HG02970 (cell line): ENCODE measurements at regions not wholly inside any gene's neighbourhood (a gene's known extent, or its start where the extent isn't known, plus 50 kb on each side); places are given as distances from the start of the nearest gene placed in this dataset.

ENCODE experiments used
- ATAC-seq: cut with Tn5 transposase; IDR thresholded peaks from one replicate; pipeline ENCODE4 v1.9.1; 2021; ENCODE audit warnings: mild to moderate bottlenecking, moderate library complexity, moderate number of reproducible peaks; ENCODE audit not compliant: unreplicated experiment, low FRiP score

DNA sequence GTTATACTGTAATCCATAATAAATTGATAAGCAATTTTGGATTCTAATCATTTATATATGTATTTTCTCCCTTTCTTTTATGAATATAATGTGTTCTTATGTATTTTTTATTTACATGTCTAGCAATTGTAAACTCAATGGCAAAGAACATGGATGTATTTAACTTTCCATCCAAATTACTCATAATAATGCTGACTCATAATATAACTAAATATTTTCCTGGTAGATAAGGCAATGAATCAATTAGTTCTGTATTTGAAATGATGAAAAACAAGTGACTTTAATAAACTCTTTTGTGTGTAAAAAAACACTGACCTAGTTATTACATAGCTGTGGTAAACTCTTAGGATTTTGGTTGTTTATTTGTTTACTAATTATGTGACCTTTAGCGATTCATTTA is 211.2 kb downstream of the DTHD1 start:
- ATAC-seq = no peak

DNA sequence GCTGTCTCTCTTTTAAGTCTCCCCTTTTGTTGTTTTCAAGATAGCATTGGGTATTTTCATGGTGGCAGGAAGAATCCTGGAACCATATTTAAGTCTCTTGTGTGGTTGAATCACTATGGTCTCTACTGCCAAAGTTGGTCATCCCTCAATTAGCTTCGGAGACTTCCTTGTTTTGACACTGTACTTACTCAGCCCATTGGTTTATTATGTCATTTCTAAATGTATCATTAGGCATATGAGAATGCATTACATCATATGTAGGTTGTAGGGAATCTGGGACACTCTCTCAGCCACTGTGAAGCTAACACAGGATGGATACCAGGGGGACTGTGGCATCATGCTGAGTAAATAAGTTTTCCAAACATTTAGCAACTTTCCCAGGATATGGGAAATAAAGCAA is 211.8 kb downstream of the DTHD1 start:
- no peak for ATAC-seq

DNA sequence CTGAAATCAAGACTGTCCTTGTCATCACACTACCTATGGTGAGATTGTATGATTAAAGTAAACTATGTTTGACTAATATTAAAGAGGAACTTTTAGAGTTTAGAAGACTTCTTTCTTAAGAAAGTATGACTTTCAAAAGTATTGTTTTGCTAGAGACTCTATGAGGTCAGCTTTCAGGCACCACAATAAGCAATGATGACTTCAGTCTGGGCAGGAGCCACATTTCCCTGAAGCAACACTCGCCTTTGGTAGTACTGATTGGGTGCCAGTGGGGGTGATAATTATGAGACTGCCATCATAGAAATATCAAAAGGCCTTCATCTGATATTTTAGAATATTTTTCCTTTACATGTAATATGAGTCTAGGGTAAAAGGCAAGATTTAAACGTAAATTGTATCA is 212.6 kb downstream of the DTHD1 start:
- ATAC-seq = no peak

DNA sequence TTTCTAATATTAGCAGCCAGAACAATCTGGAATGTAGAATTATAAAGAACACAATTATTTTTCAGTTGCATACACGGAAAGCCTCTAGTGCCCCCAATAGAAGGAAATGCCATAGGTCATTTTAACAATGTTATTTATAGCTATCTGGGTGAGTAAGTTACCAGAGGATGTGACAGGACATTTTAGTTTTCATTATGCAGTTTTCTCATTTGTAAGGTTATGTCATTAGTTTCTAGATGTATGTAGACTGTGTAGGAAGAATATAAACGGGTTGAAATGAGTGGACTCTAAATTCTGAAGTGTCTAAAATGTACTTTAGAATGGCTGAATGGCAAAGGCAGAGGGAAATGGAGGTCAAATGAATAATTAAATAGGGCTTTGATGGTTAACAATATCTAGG is 213.3 kb downstream of the DTHD1 start:
- ATAC-seq = no peak

DNA sequence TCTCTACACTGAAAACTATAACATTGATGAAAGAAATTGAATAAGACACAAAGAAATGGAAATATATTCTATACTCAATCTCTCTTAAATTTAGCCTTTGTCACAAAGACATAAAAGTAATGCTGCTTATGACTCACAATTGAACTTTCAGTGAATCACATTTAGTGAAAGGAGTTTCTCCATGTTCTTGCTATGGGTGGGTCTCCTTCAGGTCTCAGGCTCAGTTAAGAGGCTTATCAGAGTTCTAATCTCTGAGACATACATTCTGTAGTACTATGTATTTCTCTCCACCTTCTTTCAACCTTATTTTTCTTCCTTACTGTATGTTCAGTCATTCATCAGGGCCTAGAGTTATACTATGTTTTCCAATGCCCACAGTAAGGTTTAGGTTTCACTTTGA is 220.9 kb downstream of the DTHD1 start:
- no peak for ATAC-seq

DNA sequence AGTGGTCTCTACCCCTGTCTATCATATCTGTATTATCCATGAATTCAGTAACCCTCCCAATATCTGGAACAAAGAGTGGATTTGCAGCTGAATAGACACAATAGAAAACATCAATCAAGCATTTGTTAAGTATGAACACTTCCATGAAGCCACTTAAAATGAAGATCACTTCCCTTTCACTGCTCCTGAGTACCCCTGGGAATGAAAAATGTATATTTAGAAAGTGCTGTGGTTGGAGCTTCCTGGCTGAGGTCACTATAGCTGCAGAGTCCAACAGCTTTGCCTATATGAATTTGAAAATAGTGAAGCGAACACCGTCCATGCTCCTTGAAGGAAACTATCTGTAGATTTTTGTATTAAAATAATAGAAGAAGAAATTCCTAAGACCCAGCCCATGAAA is 227.0 kb downstream of the DTHD1 start:
- ATAC-seq = no peak

DNA sequence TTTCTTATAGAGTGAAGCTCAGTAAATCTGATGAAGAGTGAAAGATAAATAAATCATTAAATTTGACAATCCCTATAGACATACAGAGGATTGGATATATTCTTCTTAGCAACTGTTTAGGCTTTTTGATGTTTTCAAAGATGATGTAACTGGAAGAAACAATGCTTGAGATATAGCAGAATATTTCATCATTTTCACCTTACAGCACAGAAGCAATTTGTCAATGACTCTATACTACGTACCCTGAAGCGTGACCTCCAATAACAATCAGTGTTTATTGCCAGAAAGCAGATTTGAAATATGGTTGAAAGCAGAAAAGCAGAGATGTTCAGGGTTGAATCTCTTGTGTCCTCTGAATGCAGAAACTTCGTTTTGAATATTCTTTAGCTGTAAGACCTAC is 228.4 kb downstream of the DTHD1 start:
- no peak for ATAC-seq

DNA sequence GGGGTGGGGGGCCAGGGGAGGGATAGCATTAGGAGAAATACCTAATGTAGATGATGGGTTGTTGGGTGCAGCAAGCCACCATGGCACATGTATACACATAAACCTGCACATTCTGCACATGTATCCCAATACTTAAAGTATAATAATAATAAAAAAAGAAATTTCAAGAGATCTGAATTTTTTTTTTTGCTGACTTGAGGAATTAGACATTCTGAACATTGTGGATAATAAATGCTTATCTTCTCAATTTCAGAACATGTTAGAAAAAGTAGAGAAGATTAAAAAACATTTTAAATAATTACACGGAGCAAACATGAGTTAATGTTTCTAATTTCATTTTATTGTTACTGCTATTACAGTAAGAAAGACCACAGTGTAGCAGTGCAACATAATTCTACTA is 230.4 kb downstream of the DTHD1 start:
- ATAC-seq = no peak

DNA sequence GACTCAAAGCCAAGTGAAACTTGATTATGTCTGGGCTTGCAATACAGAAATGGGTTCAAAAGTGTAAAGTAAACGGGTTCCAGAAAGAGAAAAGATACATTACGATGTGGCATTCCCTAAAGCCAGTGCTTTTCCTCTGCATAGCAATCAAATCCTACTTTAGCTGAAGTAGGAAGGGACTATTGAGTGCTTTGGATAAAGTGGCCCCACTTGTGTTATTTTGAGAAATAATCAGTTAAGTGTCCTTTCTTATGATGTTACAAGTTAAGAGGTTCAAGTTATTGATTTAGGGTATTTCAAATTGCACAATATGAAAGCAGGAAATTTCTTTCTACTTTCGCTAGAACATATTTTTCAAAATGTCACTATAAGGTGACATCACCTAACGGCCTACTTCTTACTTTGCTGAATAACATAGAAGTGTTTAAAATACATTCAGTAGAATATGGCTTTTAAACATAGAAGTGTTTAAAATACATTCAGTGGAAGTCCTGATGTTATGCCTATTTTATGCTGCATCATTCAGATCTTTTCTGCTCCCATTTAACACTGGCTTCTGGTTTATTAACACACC is 235.2 kb downstream of the DTHD1 start:
- ATAC-seq = no peak

DNA sequence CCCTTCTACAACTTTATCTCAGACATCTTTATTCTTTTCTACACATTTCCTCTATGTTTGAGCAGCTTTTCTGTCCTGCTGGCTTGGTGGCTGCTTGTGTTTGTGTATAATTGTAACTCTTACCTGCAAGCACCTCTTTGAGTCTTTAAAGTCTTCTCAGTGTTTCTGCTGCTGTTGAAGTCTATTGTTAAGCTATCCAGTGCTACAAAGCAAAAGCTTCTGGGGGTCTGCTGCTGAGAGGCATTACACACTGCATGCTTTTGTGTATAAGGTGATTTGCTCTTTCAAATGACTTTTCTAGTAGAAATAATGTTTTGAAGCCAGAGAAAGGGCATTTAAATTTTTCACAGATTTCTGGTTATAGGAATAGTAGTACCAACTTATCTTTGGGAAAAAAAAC is 241.8 kb downstream of the DTHD1 start:
- no peak for ATAC-seq

DNA sequence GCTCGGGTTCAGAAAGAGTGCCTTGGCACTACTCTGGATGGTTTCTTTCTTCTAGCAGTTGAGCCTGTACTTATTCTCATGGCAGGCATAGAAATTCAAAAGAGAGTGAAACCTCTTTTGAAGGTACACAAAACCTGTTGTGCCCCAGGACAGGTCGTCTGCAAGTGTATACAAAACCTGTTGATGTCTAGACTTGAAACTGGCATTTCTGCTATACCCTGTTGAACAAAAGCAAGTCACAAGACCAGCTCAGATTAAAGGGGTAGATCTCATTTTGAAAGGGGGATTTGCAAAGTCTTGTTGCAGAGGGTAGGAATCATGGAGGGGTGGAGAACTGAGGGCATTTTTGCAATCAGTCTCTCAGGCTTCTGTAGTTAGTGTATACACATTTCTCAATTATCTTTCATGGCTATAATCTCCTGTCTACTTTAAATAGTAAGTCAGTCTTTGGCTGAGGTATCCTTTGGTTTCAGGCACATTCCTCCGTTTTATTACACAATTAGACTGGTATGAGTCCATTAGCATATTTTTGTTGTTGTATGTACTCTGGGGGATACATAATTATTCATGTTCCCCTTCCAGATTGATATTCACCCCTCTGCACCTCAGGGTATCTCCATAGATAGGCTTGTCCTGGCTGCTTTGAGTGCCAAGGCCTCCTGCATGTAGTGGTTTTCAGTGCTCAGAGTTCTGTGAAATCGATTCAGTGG is 251.4 kb downstream of the DTHD1 start:
- ATAC-seq = no peak

DNA sequence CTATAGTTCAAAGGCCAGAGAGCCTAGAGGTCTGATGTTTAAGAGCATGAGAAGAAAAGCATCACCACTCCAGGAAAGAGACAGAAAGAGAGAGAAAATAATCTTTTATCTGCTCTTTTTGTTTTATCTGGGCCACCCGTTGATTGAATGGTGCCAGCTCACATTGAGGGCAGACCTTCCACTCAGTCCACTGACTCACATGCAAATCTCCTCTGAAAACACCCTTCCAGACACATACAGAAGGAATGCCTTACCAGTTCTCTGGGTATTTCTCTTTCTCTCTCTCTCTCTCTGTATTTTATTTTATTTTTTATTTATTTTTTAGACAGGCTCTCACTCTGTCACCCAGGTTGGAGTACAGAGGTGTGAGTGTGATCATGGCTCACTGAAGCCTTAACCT is 252.5 kb downstream of the DTHD1 start:
- ATAC-seq = no peak

DNA sequence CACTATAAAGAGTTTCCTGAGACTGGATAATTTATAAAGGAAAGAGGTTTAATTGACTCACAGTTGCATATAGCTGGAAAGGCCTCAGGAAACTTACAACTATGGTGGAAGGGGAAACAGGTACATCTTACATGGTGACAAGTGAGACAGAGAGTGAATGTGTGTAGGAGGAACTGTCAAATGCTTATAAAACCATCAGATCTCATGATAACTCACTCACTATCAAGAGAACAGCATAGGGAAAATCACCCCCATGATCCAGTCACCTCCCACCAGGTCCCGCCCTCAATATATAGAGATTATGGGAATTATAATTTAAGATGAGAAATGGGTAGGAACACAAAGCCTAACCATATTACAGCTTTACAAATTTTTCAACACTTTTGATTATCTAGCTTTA is 266.0 kb downstream of the DTHD1 start:
- ATAC-seq = no peak

DNA sequence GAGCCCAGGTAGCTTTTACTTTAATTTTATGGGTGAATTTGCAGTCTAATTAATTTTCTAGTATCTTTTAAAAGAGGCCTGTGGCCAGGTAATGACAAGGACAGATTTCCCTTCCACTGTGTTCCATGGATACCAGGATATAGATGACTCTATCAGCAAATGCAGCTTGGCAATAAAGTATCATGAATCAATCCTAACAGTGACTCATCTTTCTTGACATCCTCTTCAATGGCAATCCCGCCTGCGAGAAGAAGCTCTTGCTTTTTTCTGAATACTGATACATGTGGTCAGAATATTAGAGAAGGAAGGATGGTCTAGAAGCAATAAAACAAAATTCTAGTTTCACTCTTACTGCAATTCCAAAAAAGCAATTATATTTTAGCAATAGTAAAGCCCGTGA is 267.8 kb downstream of the DTHD1 start:
- no peak for ATAC-seq

DNA sequence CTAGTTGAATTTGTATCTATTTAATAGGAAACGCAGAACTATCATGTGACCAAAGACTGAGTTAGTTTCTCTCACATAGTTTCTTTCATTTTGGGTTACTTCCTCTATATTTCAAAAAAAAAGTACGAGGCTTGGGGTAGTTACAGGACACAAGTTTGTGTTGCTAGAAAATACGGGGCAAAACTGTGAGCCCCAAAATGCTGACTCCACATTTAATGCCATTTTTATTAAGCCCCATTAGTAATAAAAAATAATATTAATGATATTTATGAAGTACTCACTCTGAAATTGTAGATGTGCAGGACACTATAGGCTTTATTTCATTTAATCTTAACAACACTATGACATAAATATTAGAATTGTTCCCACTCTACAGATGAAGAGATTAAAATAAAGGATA is 268.6 kb downstream of the DTHD1 start:
- ATAC-seq = no peak

DNA sequence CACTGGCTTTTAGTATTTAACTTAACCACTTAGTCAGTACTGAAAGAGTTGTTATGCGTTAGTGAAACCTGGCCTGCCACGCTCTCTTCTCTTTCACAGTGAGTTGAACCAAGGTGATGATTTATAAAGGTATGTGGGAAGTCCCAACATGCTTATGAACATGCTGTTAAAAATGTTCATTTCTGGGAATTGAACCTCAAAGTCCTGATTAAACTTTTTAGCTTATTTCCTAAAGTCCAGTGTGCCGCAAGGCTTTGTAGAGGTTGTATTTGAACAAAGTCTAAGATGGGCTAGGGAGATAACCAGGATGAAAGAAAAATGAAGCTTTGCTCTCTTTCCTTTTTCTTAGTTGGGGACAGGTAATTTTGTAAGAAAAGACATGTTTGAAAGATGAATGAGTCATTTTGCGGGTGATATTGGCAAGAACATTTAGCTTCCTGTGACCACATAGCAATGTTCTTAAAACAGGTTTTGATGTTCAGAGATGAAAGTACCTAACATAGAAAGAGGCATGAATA is 270.3 kb downstream of the DTHD1 start:
- peak; percentile 93 for ATAC-seq

DNA sequence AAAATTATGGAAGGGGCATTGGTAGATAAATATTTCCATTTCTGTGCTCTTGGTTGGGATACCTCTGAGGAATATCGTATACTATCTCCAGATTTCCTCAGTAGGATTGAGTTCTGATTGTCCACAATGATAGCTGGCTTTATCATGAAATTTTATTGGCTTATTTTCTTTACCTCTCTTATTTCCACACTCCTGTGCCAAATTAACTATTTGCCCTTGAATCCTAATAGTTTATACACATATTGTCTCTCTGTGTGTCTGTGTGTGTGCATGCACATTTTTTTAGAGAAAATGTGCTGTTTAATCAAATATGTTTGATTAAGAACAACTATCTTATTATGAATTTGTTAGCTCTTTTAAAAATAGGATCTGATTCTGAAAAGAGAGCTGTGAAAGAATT is 271.6 kb downstream of the DTHD1 start:
- no peak for ATAC-seq

DNA sequence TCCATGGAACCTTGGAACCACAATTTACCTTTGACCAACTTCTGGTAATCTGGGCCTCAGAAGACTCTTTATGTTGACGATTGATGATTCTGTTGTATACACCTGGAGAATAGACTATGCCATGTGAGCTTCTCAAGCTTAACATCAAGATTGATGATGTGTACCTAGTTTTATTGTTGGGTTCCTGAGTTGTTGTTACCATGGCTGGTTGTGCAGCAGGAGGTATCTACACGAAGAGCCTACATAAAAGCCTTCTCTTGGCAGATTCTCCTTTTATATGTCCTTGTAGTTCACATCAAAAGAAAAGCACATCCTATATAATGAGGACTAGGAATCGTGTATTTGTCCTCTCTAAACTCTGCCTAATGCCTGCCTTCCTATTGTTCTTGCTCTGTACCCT is 272.0 kb downstream of the DTHD1 start:
- ATAC-seq = no peak

DNA sequence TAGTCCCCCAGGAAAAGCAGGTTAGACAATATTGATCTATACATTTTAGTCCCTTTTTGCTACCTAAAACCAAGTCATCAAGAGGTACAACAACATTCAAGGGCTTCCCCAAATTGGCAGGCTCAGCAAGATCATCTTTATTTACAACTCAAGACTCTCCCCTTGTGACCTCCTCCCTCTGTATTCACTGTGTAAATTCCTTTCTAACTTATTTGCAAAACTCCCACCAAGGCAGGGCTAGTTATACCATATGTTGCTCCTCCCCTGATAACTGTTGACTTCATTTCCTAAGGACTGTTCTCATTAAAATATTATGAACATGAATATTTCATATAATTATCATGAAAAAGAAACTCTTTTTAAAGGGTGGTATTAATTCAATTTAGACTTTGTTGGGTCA is 275.6 kb downstream of the DTHD1 start:
- no peak for ATAC-seq

DNA sequence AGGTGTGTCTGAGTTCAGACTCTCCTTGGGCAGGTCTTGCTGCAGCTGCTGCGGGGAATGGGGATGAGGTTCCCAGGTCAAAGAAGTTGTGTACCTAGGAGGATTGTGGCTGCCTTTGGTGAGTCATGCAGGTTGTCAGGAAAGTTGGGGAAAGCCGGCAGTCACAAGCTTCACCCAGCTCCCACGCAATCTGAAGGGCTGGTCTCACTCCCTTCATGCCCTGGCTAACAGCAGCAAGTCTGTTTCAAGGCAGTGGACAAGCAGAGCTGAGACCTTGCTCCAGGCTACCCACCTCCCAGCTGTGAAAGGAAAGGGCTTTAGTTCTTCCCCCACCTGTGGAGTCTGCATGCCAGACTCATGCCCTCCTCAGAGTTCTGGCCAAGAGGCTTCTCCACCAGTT is 287.2 kb downstream of the DTHD1 start:
- ATAC-seq = no peak

DNA sequence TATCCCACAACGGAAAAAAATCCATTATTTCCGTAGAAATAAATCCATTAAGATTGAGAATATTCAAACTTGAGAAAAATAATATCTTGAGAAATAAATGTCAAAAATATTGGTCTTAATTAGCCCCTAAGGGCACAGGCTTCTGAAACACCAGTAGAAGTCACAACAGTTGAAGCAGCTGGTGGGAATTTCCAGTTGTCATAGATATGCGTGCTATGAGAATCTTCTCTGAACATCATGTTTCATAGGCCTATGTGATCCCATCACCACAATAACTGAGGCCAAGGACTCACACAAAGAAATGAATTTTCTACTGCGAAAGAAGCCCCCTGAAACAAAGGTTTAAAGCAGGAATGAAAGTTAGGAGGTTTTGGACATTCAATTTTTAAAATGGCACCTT is 292.0 kb downstream of the DTHD1 start:
- no peak for ATAC-seq

DNA sequence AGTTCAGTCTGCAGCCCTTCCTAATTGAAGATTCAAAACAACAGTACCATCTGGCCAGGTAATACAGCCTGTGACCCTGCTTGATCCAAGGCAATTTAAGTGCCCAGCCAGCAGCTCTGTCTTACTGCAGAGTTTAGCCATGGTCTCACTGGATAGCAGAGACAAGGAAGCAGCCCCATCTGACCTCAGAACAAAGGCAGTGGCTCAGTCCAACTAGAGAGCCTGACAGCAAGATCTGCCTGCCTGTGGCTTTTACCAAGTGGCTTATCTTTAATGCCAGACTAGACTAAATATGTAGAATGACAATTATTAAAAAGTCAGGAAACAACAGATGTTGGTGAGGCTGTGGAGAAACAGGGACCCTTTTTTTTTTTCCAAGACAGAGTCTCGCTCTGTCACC is 293.4 kb downstream of the DTHD1 start:
- ATAC-seq = no peak
